NCI-H128 (cell line): ENCODE measurements at regions not wholly inside any gene's neighbourhood (a gene's known extent, or its start where the extent isn't known, plus 50 kb on each side); places are given as distances from the start of the nearest gene placed in this dataset.

Experiments used
- DNase-seq: peaks from one replicate; lab custom pipeline; 2025; ENCODE audit not compliant: unreplicated experiment; lab: John Stamatoyannopoulos, UW

DNA sequence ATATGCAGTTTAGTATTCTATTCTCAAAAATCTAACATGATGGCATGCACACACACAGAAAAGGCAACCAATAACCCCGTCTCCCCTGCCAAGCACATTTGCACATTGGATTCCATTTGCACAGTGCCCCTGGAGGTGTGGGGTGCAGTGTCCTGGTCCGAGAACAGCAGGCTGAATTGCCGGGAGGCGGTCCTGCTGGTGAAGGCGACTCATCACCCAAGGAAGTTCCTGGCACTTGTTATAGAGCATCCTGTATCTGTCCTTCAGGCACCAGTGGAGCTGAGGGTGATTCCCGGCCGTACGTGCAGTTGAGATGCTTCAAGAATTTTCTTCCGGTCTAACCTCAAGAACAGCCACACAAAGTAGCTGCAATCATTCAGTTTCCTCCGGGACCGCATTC, 73.0 kb upstream of the RAB12 start:
- no peak for DNase-seq

DNA sequence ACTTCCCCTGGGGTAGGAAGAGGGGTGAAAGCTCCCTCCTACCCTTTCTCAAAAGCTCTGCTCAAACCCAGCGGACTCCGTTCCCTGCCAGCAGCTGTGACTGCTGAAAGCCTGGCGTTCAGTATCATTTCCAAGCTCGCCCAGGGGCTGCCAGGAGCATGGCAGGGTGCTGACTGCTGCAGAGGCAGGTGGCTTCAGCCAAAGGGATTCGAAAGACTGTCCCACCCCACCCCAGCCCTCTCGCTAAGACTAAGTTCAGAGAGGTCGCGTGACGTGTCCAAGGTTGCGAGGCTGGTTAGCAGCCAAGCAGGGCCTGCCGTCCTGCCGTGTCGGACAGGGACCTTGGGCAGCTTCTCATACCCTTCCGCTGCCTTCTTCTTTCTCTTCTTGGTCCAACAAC, 72.3 kb upstream of the RAB12 start:
- DNase-seq: no peak

DNA sequence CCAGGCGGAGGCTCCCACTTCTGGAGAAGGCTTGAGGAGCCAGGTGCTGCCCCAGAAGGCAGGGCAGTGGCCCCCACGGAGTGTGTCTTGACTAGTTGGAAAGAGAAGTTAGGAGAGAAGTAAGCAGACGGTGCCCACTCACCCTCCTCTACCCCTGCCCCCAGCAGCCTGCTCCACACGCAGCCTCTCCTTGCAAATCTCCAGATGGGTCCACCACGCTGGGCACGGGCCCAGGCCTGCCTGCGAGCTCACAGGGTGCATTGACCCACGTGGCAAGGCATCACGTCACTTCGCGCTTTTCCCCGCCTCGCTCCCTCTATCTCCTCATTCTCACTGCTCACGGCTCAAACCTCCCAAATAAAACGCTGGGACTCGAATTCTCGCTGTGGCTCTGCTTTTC, 71.8 kb upstream of the RAB12 start:
- no peak for DNase-seq

DNA sequence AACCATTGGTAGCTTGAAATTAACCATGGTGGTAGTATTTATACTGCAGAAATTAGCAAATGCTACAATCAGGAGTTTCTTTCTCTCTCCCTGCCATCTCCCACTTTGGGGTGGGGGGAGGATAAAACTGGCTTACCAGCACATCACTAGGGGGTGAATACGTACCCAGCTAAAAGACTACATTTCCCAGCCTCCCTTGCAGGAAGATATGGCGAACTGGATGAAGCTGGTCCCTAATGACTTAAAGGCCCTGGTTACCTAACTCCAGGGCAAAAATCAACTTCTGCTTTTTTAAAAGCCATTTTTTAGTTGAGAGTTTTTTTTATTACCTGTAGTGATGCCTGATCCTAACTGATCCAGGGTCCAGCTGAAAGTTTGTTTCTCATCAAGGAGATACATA, 70.3 kb upstream of the RAB12 start:
- DNase-seq: no peak

DNA sequence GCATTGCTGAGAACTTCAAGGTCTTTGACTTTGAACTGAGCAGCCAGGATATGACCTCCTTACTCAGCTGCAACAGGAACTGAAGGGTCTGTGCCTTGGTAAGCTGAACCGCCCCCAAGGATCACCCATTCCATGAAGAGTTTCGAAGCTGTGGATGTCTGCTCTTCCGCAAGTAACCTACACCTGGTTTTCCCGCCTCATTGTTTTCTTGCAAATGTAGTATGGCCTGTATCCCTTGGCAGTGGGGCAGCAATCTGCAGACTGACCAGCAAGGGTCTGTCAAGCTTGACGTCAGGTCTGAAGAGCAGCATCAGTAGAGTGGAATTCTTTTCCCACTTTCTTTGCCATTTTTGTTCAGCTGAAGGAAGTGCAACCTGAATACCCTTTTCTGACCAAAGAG, 62.6 kb upstream of the RAB12 start:
- no peak for DNase-seq

DNA sequence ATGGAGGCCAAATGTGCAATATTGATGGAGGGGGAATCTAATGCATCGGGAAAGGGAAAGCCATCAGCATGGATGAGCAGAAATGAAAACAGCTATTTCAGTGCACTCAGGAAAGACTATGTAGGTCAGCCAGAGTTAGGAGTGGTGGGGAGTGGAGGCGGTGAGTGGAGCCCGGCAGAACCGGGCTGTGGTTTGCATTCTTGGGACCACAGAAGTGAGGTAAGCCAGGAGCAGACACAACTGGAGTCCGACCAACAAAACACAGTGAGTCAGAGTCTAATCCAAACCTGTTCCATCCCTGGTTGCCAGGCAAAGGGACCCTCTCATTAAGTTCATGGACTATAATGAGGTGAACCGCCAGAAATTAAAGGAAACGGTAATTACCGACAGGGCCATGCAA, 61.1 kb upstream of the RAB12 start:
- no peak for DNase-seq

DNA sequence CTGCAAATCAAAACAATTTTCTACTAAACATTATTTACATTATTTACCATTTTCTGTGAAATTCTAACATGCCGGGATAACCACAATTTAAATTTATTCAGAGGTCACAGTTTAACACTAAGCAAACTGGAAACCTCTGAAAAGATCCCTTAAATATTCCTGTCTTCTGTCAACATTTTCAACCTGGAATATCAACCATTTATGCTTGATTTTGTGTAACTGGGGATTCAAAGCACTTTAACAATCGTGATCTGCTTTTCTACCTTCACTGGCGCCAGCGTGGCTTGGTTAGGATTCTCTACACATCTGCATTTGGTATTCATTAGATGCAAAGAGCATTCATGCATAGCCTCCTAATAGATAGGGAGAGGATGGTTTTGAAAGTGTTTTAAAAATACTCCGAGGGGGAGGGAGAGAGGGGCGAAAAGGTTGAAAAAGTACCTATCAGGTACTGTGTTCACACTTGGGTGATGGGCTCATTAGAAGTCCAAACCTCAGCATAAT, 59.9 kb upstream of the RAB12 start:
- no peak for DNase-seq

DNA sequence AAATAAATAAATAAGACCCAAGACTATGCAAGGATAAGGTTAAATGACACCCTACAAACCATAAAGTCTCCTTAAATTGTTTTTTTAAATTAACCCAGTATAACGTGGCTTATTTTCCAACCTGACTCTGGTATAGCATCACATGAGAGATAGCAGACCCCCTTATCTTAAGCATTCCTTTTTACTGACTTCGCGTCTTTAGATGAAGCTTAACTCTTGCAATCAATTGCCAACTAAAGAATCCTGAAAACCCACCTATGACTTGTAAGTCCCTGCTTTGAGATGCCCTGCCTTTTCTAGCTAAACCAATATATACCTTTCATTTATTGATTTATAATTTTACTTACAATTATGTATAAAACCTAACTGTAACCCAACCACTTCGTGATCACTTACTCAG, 57.1 kb upstream of the RAB12 start:
- no peak for DNase-seq

DNA sequence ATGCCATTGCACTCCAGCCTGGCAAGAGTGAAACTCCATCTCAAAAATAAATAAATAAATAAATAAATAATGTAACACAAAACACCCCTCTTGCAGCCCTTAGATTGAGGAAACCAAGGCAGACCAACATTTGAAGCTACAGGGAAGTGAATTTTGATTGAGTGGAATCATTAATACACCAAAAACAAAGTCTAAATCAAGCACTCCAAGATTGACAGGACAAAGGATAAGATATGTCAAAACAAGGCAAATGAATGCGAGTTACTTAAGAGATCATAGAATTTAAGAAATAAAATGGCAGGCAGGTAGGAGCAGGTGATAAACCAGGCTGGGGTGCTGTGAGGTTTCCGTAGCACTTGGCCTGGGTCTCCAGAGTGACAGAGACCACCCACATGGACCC, 54.9 kb upstream of the RAB12 start:
- DNase-seq: no peak

DNA sequence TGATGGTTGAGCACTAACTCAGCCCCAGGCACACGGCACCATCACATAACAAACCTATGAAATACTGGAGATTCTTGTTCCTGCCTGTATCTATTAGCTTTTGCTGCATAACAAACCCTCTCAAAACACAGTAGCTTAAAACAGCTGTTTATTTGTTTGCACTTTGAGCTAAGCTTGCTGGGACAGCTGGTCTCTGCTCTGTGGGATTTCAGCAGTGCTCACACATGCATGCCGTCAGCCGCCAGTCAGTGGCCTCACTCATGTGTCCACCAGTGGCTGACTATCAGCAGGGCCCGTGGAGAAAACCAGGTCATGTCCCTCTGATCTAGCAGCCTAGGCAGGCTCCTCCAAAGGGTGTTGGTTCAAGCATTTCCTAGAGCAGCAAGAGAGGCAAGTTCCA, 52.8 kb upstream of the RAB12 start:
- no peak for DNase-seq
